Mononuclear cell (primary cell): ENCODE measurements at regions not wholly inside any gene's neighbourhood (a gene's known extent, or its start where the extent isn't known, plus 50 kb on each side); places are given as distances from the start of the nearest gene placed in this dataset.

Experiments used
- H3K27me3 ChIP-seq: 2 replicates; pipeline ENCODE4 v1.6.0; 2011; ENCODE audit warnings: low read length, control low read depth; ENCODE audit not compliant: insufficient read depth
- H3K4me1 ChIP-seq: 2 replicates; pipeline ENCODE4 v1.5.1; 2011; ENCODE audit warnings: mild to moderate bottlenecking, low read length, control low read depth; ENCODE audit not compliant: insufficient read depth
- H3K4me3 ChIP-seq: 2 replicates; pipeline ENCODE4 v1.5.1; 2011; ENCODE audit warnings: mild to moderate bottlenecking, low read length, moderate library complexity
- H3K9me3 ChIP-seq: 2 replicates; pipeline ENCODE4 v1.5.1; 2011; ENCODE audit warnings: low read depth, mild to moderate bottlenecking, control low read depth, low read length

- H3K4me1 ChIP-seq: peaks cover 18% of the 10 kb centered on the region
- H3K9me3 ChIP-seq: no peaks in the 10 kb centered on the region
- no peak overlapping the region for H3K4me3 ChIP-seq
- no peaks in the 10 kb centered on the region for H3K27me3 ChIP-seq
Observed at GRCh38 chr2:101549371-101549770, 74.5 kb upstream of the RFX8 start.

- Histone ChIP-seq H3K4me1 (peaks cover 18% of the 10 kb centered on the region), H3K4me3 (no peak overlapping the region), H3K27me3 (no peaks in the 10 kb centered on the region), H3K9me3 (no peaks in the 10 kb centered on the region)
Observed at GRCh38 chr2:101546376-101547058, 71.6 kb upstream of the RFX8 start.

GRCh38 chr2:101545950-101546349 is 71.0 kb upstream of the RFX8 start:
- no peak overlapping the region for H3K4me3 ChIP-seq
- peaks cover under 1% of the 10 kb centered on the region for H3K27me3 ChIP-seq
- H3K9me3 ChIP-seq: no peaks in the 10 kb centered on the region
- H3K4me1 ChIP-seq: peaks cover 18% of the 10 kb centered on the region

GRCh38 chr2:101540518-101540917 is 65.6 kb upstream of the RFX8 start:
- no peak overlapping the region for H3K4me3 ChIP-seq
- no peaks in the 10 kb centered on the region for H3K4me1 ChIP-seq
- peaks cover 3% of the 10 kb centered on the region for H3K27me3 ChIP-seq
- no peaks in the 10 kb centered on the region for H3K9me3 ChIP-seq

GRCh38 chr2:101538076-101538475 is 63.2 kb upstream of the RFX8 start:
- H3K4me3 ChIP-seq: no peak overlapping the region
- H3K4me1 ChIP-seq: peaks cover 12% of the 10 kb centered on the region
- no peaks in the 10 kb centered on the region for H3K9me3 ChIP-seq
- peaks cover 3% of the 10 kb centered on the region for H3K27me3 ChIP-seq

DNA sequence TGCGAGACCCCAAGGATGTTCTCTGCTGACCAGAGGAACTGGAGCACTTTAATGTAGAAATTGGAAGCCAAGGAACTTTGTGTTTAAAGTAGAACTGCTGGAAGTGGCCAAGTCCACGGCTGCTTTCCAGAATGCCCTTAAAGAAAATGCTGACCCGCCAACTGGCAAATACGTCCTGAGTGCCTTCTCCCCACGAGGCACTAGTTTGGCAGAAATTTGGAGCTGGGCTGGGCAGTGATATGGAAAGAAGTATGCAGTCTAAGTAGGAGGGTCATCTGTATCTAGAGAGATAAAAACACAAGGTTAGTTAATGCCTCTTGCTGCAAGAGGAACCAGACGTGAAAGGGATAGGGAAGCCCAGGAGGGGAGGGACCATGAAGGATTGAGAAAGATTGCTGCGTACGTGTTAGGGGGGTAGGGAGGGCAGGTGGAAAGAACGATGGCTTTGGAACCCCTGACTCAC is 59.3 kb upstream of the RFX8 start:
- Histone ChIP-seq H3K9me3 (no peaks in the 10 kb centered on the region), H3K4me1 (peaks cover 12% of the 10 kb centered on the region), H3K27me3 (no peaks in the 10 kb centered on the region), H3K4me3 (no peak overlapping the region)

DNA sequence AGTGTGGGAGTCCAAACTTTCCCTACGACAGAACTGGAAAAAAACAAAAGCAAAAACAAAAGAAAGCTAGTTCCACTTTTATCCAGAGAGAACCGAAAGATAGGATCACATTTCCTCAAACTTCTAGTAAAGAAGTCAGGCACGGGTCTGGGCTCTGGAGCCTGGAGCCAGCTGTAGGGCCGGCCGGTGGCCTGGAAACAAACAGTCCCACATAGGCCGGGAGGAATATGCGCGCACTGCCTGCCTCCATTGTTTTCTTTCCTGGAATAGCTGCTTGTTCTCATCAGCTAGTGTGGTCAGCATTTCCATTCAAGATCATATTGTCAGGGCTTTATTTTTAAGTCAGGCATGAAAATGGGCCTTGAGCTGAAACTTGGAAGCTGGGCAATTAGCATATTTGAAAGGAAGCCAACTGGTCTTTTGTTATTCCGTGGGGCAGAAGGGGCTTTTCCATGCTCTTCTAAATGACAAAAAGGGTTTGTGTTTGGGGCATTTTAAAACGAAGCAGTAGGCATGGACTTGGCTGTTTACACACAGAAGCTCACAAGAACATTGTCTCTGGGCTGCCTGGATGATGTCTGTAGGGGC is 58.7 kb upstream of the RFX8 start:
- Histone ChIP-seq H3K27me3 (no peaks in the 10 kb centered on the region), H3K9me3 (no peaks in the 10 kb centered on the region), H3K4me1 (peaks cover 12% of the 10 kb centered on the region), H3K4me3 (no peak overlapping the region)

DNA sequence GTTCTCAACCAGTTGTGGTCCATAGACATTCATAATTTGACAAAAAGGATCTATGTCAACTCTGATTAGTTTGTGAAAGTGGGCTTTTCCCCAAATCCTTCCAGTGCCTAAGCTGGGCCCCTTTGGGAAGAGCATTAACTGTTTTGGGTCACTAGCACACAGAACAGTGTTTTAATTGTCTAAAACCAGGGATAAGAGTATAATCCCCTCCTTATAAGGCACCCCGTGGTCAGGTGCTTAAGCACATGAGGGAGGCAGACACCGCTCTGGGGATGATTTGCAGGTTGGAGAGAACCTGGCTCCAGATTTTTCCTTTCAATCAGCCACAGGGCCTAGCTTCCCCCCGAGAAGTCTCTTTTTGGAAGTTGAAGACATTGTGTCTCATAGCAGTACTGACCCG is 53.6 kb upstream of the RFX8 start:
- H3K4me3 ChIP-seq: no peak overlapping the region
- H3K4me1 ChIP-seq: peaks cover 14% of the 10 kb centered on the region
- H3K27me3 ChIP-seq: peaks cover 4% of the 10 kb centered on the region
- no peaks in the 10 kb centered on the region for H3K9me3 ChIP-seq

GRCh38 chr2:101524806-101525430 is 50.0 kb upstream of the RFX8 start:
- H3K4me1 ChIP-seq: peaks cover 31% of the 10 kb centered on the region

More at GRCh38 chr2:101524806-101525430, 50.0 kb upstream of the RFX8 start:
- Histone ChIP-seq H3K4me3 (no peak overlapping the region), H3K27me3 (peaks cover 4% of the 10 kb centered on the region), H3K9me3 (no peaks in the 10 kb centered on the region)
